Central memory CD8-positive, alpha-beta T cell (primary cell): ENCODE measurements at regions not wholly inside any gene's neighbourhood (a gene's known extent, or its start where the extent isn't known, plus 50 kb on each side); places are given as distances from the start of the nearest gene placed in this dataset.

Experiments used
- ATAC-seq: fragments of 150-1000 bp; cut with Tn5 transposase; replicated peaks from 2 replicates; pipeline ENCODE4 v1.10.0; 2022; ENCODE audit warnings: mild to moderate bottlenecking, moderate FRiP score, moderate number of reproducible peaks; ENCODE audit not compliant: poor library complexity, severe bottlenecking; ENCODE audit errors: extremely low read depth
- DNase-seq, 2 donors: peaks; one replicate each; pipeline ENCODE4 v3.0.0; 2021; ENCODE audit warnings: low spot score in 2 of 2
- H3K27ac Mint-ChIP-seq: one replicate; pipeline ENCODE4 v1.8.0; 2022; ENCODE audit warnings: low read depth, mild to moderate bottlenecking, moderate library complexity, mixed read lengths
- H3K27me3 Mint-ChIP-seq: one replicate; pipeline ENCODE4 v1.8.0; 2022; ENCODE audit warnings: mixed read lengths
- H3K36me3 Mint-ChIP-seq: one replicate; pipeline ENCODE4 v1.8.0; 2022; ENCODE audit warnings: mild to moderate bottlenecking, moderate library complexity, mixed read lengths; ENCODE audit not compliant: insufficient read depth
- H3K4me1 Mint-ChIP-seq: one replicate; pipeline ENCODE4 v1.8.0; 2022; ENCODE audit warnings: mixed read lengths
- H3K4me3 Mint-ChIP-seq: one replicate; pipeline ENCODE4 v1.8.0; 2022; ENCODE audit warnings: mild to moderate bottlenecking, moderate library complexity, mixed read lengths
- H3K9me3 Mint-ChIP-seq: one replicate; pipeline ENCODE4 v1.8.0; 2022; ENCODE audit warnings: mixed read lengths

GRCh38 chr2:144571770-144572169 lies 51.9 kb upstream of the ZEB2 start:
- H3K27me3 Mint-ChIP-seq: no peaks in the 10 kb centered on the region
- H3K4me3 Mint-ChIP-seq: no peak overlapping the region
- ATAC-seq (no peak), DNase-seq (no peak)
- H3K36me3 Mint-ChIP-seq: no peaks in the 10 kb centered on the region
- no peaks in the 10 kb centered on the region for H3K9me3 Mint-ChIP-seq
- peaks cover 15% of the 10 kb centered on the region for H3K4me1 Mint-ChIP-seq
- H3K27ac Mint-ChIP-seq: no peak overlapping the region

GRCh38 chr2:144570566-144570965 lies 50.6 kb upstream of the ZEB2 start:
- H3K4me3 Mint-ChIP-seq: peak overlapping the region; percentile 8
- no peaks in the 10 kb centered on the region for H3K9me3 Mint-ChIP-seq
- H3K27ac Mint-ChIP-seq: peak overlapping the region; percentile 24
- H3K36me3 Mint-ChIP-seq: no peaks in the 10 kb centered on the region
- DNase-seq: no peak
- ATAC-seq: peak; percentile 76
- no peaks in the 10 kb centered on the region for H3K27me3 Mint-ChIP-seq
- peaks cover 15% of the 10 kb centered on the region for H3K4me1 Mint-ChIP-seq
